Osteoblast (primary cell): ENCODE measurements at regions not wholly inside any gene's neighbourhood (a gene's known extent, or its start where the extent isn't known, plus 50 kb on each side); places are given as distances from the start of the nearest gene placed in this dataset.
A peak's percentile ranks its signal among the peaks of the same experiment; 100 is the strongest.

Experiments
- DNase-seq: peaks from one replicate; pipeline ENCODE4 v3.0.0; 2011; ENCODE audit warnings: low spot score, mixed read lengths; ENCODE audit not compliant: insufficient read length; ENCODE audit errors: missing footprints
- H2AFZ ChIP-seq: 2 replicates; pipeline ENCODE4 v1.6.0; 2011; ENCODE audit warnings: mild to moderate bottlenecking, low read length
- H3K27ac ChIP-seq: 2 replicates; pipeline ENCODE4 v1.5.1; 2011; ENCODE audit warnings: mild to moderate bottlenecking, low read depth, low read length, moderate library complexity
- H3K27me3 ChIP-seq: 2 replicates; pipeline ENCODE4 v1.6.0; 2012; ENCODE audit warnings: mild to moderate bottlenecking, control low read depth, inconsistent platforms, low read length, moderate library complexity; ENCODE audit not compliant: insufficient read depth
- H3K36me3 ChIP-seq: 2 replicates; pipeline ENCODE4 v1.5.1; 2011; ENCODE audit warnings: mild to moderate bottlenecking, low read length, control low read depth, moderate library complexity; ENCODE audit not compliant: insufficient read depth
- H3K4me1 ChIP-seq: 2 replicates; pipeline ENCODE4 v1.5.1; 2011; ENCODE audit warnings: mild to moderate bottlenecking, low read length, control low read depth, moderate library complexity; ENCODE audit not compliant: insufficient read depth
- H3K4me2 ChIP-seq: 2 replicates; pipeline ENCODE4 v1.6.0; 2011; ENCODE audit warnings: mild to moderate bottlenecking, low read length; ENCODE audit not compliant: insufficient read depth
- H3K4me3 ChIP-seq: fragments of 200-600 bp; sonication (generic); 3 replicates; pipeline ENCODE4 v1.5.1; 2012; ENCODE audit warnings: mild to moderate bottlenecking, low read length, inconsistent platforms; ENCODE audit not compliant: insufficient read depth
- H3K79me2 ChIP-seq: 2 replicates; pipeline ENCODE4 v1.6.0; 2012; ENCODE audit warnings: mild to moderate bottlenecking, low read length, control low read depth, inconsistent platforms; ENCODE audit not compliant: insufficient read depth
- H3K9me3 ChIP-seq: 2 replicates; pipeline ENCODE4 v1.5.1; 2011; ENCODE audit warnings: low read depth, low read length, control low read depth
- H4K20me1 ChIP-seq: 2 replicates; pipeline ENCODE4 v1.6.0; 2012; ENCODE audit warnings: mild to moderate bottlenecking, low read length, control low read depth; ENCODE audit not compliant: insufficient read depth
- CTCF ChIP-seq: IDR thresholded peaks from 2 replicates; pipeline ENCODE4 v1.5.1; 2011; ENCODE audit warnings: mild to moderate bottlenecking, low read depth, low read length, moderate library complexity; ENCODE audit errors: extremely low read depth

GRCh38 chr12:46958599-46959290 lies 120.7 kb upstream of the PCED1B start:
- no peak for TF ChIP-seq CTCF
- no peak for DNase-seq
- no peaks in the 10 kb centered on the region for H3K36me3 ChIP-seq
- H3K27me3 ChIP-seq, result no peaks in the 10 kb centered on the region
- no peaks in the 10 kb centered on the region for H3K9me3 ChIP-seq
- H3K4me1 ChIP-seq, result peaks cover 24% of the 10 kb centered on the region
- no peak overlapping the region for H2AFZ ChIP-seq
- H3K4me3 ChIP-seq, result no peak overlapping the region
- H4K20me1 ChIP-seq, result no peaks in the 10 kb centered on the region
- peak overlapping the region; percentile 42 for H3K27ac ChIP-seq
- H3K4me2 ChIP-seq, result peak overlapping the region; percentile 52
- no peaks in the 10 kb centered on the region for H3K79me2 ChIP-seq

GRCh38 chr12:46959502-46959901 lies 119.9 kb upstream of the PCED1B start:
- Histone ChIP-seq H3K27ac (no peak overlapping the region), H3K4me2 (peak overlapping the region; percentile 52), H3K4me3 (no peak overlapping the region), H4K20me1 (no peaks in the 10 kb centered on the region), H3K9me3 (no peaks in the 10 kb centered on the region), H3K36me3 (no peaks in the 10 kb centered on the region), H2AFZ (no peak overlapping the region), H3K27me3 (no peaks in the 10 kb centered on the region), H3K4me1 (peaks cover 31% of the 10 kb centered on the region), H3K79me2 (no peaks in the 10 kb centered on the region)
- no peak for TF ChIP-seq CTCF
- peak; percentile 73 for DNase-seq

- DNase-seq, result no peak
- TF ChIP-seq CTCF, result no peak
Measured at GRCh38 chr12:46960681-46961080, 118.7 kb upstream of the PCED1B start.

GRCh38 chr12:46963191-46963590 lies 116.2 kb upstream of the PCED1B start:
- no peak overlapping the region for H3K27ac ChIP-seq
- H3K4me2 ChIP-seq, result no peak overlapping the region
- H3K79me2 ChIP-seq, result no peaks in the 10 kb centered on the region
- no peaks in the 10 kb centered on the region for H3K36me3 ChIP-seq
- no peak overlapping the region for H3K4me3 ChIP-seq
- TF ChIP-seq CTCF, result no peak
- H4K20me1 ChIP-seq, result no peaks in the 10 kb centered on the region
- H3K9me3 ChIP-seq, result no peaks in the 10 kb centered on the region
- no peak overlapping the region for H2AFZ ChIP-seq
- H3K27me3 ChIP-seq, result no peaks in the 10 kb centered on the region
- peaks cover 47% of the 10 kb centered on the region for H3K4me1 ChIP-seq
- no peak for DNase-seq

More at GRCh38 chr12:46960681-46961080, 118.7 kb upstream of the PCED1B start:
- Histone ChIP-seq H2AFZ (no peak overlapping the region), H3K36me3 (no peaks in the 10 kb centered on the region), H3K27me3 (no peaks in the 10 kb centered on the region), H3K4me3 (no peak overlapping the region), H3K27ac (no peak overlapping the region), H3K79me2 (no peaks in the 10 kb centered on the region), H3K4me2 (no peak overlapping the region), H3K9me3 (no peaks in the 10 kb centered on the region), H4K20me1 (no peaks in the 10 kb centered on the region), H3K4me1 (peaks cover 43% of the 10 kb centered on the region)
